ENCODE measurements at regions not wholly inside any gene's neighbourhood (a gene's known extent, or its start where the extent isn't known, plus 50 kb on each side); places are given as distances from the start of the nearest gene placed in this dataset.
A peak's percentile ranks its signal among the peaks of the same experiment; 100 is the strongest.

DNA sequence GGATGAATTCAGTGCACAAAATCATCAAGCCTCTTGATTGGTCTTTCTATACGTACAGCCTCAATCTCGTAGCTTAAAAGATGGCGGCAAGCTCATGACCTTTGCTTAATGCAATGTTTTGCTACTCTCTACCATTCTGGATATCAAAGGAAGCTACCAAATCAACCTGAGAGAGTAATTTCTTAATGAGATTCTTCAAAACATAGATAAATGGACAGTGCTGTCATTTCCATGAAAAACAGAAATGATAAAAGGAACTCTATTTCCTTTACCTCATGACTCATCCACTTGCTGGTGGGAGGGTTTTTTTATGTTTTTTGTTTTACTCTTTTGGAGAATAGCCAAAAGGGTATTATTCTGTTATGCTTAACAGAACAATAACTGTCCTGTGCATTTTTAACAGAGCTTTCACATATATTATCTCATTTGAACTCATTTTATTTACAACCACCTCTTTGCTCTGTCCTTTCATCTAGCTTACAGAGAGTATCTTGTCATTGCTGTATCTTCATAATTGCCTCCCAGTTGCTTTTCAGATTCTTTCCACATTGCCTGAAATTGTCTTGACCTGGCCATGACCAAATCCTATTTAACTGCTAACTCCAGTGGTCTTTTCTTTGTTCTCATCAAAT, 138.6 kb upstream of the GPR101 start (continued):
- TF ChIP-seq, protein P1, sequence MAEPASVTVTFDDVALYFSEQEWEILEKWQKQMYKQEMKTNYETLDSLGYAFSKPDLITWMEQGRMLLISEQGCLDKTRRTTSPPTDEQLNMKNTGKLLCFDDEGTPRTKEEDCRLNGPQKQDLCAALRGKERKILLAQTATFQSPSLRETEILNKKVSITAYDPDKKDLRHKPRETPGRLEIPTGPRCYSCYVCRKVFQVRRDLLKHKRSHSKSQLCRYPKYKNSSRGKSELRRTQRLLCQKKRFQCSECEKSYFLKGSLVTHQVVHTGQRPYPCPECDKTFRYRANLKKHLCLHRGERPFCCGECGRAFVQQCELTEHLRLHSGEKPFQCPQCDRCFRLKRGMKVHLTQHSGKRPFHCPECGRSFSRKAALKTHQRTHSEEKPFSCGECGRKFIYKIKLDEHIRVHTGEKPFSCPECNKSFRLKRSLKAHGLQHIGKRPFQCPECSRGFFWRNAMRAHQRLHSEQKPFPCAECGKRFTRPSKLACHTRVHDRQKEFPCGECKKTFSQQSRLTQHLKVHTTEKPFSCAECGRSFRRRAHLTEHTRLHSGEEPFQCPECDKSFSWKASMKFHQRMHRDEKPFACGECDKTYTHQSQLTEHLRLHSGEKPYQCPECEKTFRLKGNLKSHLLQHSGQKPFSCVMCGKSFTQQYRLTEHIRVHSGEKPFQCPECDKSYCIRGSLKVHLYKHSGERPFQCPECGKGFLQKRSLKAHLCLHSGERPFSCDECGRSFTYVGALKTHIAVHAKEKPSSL (CRISPR knock-in tag; conservative IDR thresholded peaks at IDR 0.05), result no peak
- no peak for TF ChIP-seq NR3C1 (CRISPR knock-in tag; conservative IDR thresholded peaks at IDR 0.05; ENCODE audit: low read depth)

DNA sequence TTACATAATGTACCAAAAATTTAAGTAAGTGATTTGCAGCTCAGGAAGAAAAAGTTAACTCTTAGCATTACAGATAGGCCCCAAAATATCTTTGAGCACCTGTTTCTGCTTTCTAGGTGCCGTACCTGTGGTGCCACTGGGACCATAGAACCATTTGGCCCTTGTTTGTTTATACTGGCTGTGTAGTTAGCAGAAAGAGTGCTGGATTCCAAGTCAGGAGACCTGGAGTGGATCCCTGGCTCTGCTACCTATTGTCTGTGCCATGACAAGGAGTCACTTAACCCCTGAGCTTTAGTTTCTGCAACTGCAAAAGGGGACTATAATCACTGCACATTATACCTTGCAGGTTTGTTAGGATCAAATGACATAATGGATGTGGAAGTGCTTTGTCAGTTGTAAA, 137.8 kb upstream of the GPR101 start:
- DNase-seq (ENCODE audit: low spot score), result no peak
- no peaks in the 10 kb centered on the region for H3K9me3 Mint-ChIP-seq
- POLR2A ChIA-PET, result no interaction called here
- H3K4me1 Mint-ChIP-seq, result no peaks in the 10 kb centered on the region
- H3K4me3 Mint-ChIP-seq, result no peak overlapping the region
- H3K27me3 Mint-ChIP-seq (ENCODE audit: low read depth), result no peaks in the 10 kb centered on the region
- H3K27ac Mint-ChIP-seq, result no peak overlapping the region
- ATAC-seq, result no peak
- TF ChIP-seq TEAD4 (CRISPR knock-in tag; IDR thresholded peaks at IDR 0.05), result no peak
- TF ChIP-seq ZNF423 (CRISPR knock-in tag; IDR thresholded peaks at IDR 0.05), result no peak
- TF ChIP-seq ZBTB21 (CRISPR knock-in tag; IDR thresholded peaks at IDR 0.05; ENCODE audit: borderline replicate concordance), result no peak
- TF ChIP-seq, protein P2, sequence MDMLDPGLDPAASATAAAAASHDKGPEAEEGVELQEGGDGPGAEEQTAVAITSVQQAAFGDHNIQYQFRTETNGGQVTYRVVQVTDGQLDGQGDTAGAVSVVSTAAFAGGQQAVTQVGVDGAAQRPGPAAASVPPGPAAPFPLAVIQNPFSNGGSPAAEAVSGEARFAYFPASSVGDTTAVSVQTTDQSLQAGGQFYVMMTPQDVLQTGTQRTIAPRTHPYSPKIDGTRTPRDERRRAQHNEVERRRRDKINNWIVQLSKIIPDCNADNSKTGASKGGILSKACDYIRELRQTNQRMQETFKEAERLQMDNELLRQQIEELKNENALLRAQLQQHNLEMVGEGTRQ (CRISPR knock-in tag; IDR thresholded peaks at IDR 0.05), result no peak
- no peak for TF ChIP-seq MYBL2 (CRISPR knock-in tag; IDR thresholded peaks at IDR 0.05)
- TF ChIP-seq TCF7 (CRISPR knock-in tag; IDR thresholded peaks at IDR 0.05; ENCODE audit: low read depth), result no peak
- TF ChIP-seq, protein P3, sequence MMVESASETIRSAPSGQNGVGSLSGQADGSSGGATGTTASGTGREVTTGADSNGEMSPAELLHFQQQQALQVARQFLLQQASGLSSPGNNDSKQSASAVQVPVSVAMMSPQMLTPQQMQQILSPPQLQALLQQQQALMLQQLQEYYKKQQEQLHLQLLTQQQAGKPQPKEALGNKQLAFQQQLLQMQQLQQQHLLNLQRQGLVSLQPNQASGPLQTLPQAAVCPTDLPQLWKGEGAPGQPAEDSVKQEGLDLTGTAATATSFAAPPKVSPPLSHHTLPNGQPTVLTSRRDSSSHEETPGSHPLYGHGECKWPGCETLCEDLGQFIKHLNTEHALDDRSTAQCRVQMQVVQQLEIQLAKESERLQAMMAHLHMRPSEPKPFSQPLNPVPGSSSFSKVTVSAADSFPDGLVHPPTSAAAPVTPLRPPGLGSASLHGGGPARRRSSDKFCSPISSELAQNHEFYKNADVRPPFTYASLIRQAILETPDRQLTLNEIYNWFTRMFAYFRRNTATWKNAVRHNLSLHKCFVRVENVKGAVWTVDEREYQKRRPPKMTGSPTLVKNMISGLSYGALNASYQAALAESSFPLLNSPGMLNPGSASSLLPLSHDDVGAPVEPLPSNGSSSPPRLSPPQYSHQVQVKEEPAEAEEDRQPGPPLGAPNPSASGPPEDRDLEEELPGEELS (CRISPR knock-in tag; IDR thresholded peaks at IDR 0.05), result no peak
- no peak for TF ChIP-seq ATF1 (CRISPR knock-in tag; IDR thresholded peaks at IDR 0.05)
- no peak for TF ChIP-seq CREM (CRISPR knock-in tag; IDR thresholded peaks at IDR 0.05)
- TF ChIP-seq ZNF396 (CRISPR knock-in tag; IDR thresholded peaks at IDR 0.05; ENCODE audit: borderline replicate concordance), result no peak
- no peaks in the 10 kb centered on the region for H3K36me3 Mint-ChIP-seq
- CTCF ChIA-PET, result no interaction called here

DNA sequence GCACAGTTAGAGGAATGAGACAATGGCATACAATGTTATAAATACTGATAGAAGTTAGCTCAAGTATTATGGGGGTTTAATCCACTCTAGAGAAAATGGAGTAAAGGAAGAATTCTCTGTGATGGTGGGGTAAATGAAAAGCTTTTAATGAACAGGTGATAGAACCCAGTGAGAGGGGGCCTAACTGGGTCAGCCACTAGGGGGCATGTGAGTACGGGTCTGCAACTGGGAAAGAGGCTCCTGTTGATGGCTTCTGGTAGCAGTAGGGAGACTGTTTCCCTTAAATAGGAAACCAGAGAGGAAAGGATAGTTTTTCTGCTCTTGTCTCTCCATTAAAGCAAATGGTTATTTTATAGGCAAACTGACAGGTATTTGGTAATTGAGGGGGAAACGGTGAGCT, 132.8 kb upstream of the GPR101 start:
- Mint-ChIP-seq H3K27ac (no peak overlapping the region), H3K4me3 (no peak overlapping the region), H3K36me3 (no peaks in the 10 kb centered on the region), H3K27me3 (ENCODE audit: low read depth) (no peaks in the 10 kb centered on the region), H3K9me3 (no peaks in the 10 kb centered on the region), H3K4me1 (no peaks in the 10 kb centered on the region)
- DNase-seq (ENCODE audit: low spot score), result peak; percentile 53
- ATAC-seq, result 0 out of 2 replicates have a peak, but pooled peaks have one; percentile 52
- ChIA-PET POLR2A (no interaction called here), CTCF (interaction anchor here (0.9 to 1.7 kb wide), 9 partner anchors 8 to 962 kb away, joined by 3 to 5 read pairs (median 4); no protein-coding TSS in a partner anchor)
- TF ChIP-seq, protein P4, sequence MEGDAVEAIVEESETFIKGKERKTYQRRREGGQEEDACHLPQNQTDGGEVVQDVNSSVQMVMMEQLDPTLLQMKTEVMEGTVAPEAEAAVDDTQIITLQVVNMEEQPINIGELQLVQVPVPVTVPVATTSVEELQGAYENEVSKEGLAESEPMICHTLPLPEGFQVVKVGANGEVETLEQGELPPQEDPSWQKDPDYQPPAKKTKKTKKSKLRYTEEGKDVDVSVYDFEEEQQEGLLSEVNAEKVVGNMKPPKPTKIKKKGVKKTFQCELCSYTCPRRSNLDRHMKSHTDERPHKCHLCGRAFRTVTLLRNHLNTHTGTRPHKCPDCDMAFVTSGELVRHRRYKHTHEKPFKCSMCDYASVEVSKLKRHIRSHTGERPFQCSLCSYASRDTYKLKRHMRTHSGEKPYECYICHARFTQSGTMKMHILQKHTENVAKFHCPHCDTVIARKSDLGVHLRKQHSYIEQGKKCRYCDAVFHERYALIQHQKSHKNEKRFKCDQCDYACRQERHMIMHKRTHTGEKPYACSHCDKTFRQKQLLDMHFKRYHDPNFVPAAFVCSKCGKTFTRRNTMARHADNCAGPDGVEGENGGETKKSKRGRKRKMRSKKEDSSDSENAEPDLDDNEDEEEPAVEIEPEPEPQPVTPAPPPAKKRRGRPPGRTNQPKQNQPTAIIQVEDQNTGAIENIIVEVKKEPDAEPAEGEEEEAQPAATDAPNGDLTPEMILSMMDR (IDR thresholded peaks at IDR 0.05), result peak; percentile 30; the same call in 1 of the 2 replicates
- TF ChIP-seq ZNF138 (CRISPR knock-in tag; conservative IDR thresholded peaks at IDR 0.05) (no peak), ZNF121 (CRISPR knock-in tag; IDR thresholded peaks at IDR 0.05) (no peak), NR3C1 (CRISPR knock-in tag; conservative IDR thresholded peaks at IDR 0.05; ENCODE audit: low read depth) (no peak)
- TF ChIP-seq, protein P5, sequence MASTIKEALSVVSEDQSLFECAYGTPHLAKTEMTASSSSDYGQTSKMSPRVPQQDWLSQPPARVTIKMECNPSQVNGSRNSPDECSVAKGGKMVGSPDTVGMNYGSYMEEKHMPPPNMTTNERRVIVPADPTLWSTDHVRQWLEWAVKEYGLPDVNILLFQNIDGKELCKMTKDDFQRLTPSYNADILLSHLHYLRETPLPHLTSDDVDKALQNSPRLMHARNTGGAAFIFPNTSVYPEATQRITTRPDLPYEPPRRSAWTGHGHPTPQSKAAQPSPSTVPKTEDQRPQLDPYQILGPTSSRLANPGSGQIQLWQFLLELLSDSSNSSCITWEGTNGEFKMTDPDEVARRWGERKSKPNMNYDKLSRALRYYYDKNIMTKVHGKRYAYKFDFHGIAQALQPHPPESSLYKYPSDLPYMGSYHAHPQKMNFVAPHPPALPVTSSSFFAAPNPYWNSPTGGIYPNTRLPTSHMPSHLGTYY (CRISPR knock-in tag; IDR thresholded peaks at IDR 0.05), result no peak
